ENCODE measurements at regions not wholly inside any gene's neighbourhood (a gene's known extent, or its start where the extent isn't known, plus 50 kb on each side); places are given as distances from the start of the nearest gene placed in this dataset.

DNA sequence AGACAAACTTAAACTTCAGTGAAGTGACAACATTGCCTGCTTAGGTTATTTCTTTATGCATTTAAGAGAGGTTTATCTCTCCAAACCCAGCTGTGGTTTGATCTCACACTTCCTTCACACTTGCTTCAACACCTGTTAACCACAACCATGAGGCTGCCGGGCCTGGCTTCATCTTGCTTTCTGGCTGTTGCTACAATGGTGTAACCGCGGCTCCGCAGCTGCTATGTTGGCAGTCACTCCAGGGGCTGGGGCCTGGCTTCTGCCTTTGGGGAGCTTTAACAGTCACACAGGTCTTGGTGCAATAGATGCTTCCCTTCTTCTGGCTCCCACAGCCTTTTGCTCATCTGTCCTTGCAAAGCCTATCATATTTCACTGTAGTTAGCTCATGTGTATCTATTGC lies 72.9 kb upstream of the MNS1 start:
- TF ChIP-seq, protein P1, sequence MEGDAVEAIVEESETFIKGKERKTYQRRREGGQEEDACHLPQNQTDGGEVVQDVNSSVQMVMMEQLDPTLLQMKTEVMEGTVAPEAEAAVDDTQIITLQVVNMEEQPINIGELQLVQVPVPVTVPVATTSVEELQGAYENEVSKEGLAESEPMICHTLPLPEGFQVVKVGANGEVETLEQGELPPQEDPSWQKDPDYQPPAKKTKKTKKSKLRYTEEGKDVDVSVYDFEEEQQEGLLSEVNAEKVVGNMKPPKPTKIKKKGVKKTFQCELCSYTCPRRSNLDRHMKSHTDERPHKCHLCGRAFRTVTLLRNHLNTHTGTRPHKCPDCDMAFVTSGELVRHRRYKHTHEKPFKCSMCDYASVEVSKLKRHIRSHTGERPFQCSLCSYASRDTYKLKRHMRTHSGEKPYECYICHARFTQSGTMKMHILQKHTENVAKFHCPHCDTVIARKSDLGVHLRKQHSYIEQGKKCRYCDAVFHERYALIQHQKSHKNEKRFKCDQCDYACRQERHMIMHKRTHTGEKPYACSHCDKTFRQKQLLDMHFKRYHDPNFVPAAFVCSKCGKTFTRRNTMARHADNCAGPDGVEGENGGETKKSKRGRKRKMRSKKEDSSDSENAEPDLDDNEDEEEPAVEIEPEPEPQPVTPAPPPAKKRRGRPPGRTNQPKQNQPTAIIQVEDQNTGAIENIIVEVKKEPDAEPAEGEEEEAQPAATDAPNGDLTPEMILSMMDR (IDR thresholded peaks at IDR 0.05), result no peak
- no peak for TF ChIP-seq POLR2A (IDR thresholded peaks at IDR 0.05)

Data from body of pancreas (tissue), 4 donors.